Brain microvascular endothelial cell (primary cell): ENCODE measurements at regions not wholly inside any gene's neighbourhood (a gene's known extent, or its start where the extent isn't known, plus 50 kb on each side); places are given as distances from the start of the nearest gene placed in this dataset.

Experiments used
- DNase-seq: peaks from one replicate; pipeline ENCODE4 v3.0.0-alpha.2; 2020
- H3K27ac ChIP-seq: fragments of 250-450 bp; sonication (Bioruptor Pico); 2 replicates; pipeline ENCODE4 v1.5.1; 2020; ENCODE audit warnings: mild to moderate bottlenecking, moderate library complexity
- H3K27me3 ChIP-seq: fragments of 250-450 bp; sonication (Bioruptor Pico); replicated peaks from 2 replicates; pipeline ENCODE4 v1.5.1; 2020; ENCODE audit warnings: mild to moderate bottlenecking
- H3K36me3 ChIP-seq: fragments of 250-450 bp; sonication (Bioruptor Pico); replicated peaks from 2 replicates; pipeline ENCODE4 v1.5.1; 2020; ENCODE audit warnings: mild to moderate bottlenecking
- H3K4me3 ChIP-seq: 2 replicates; pipeline ENCODE4 v1.5.1; 2011; ENCODE audit warnings: low read depth, mild to moderate bottlenecking, control low read depth, low read length, moderate library complexity
- CTCF ChIP-seq: IDR thresholded peaks from 2 replicates; pipeline ENCODE4 v1.5.1; 2011; ENCODE audit warnings: low read depth, mild to moderate bottlenecking, moderate library complexity, low read length, control low read depth, inconsistent platforms; ENCODE audit errors: missing control alignments
- in situ Hi-C: cut with HindIII; loops from 2 replicates; pipeline ENCODE4 v1.10.0; 2017; ENCODE audit warnings: low sequenced_read_pairs, low pct_ligation_motif_present

- H3K27ac ChIP-seq = no peak overlapping the region
- H3K36me3 ChIP-seq = no peaks in the 10 kb centered on the region
- no peak overlapping the region for H3K4me3 ChIP-seq
- in situ Hi-C loops = no loop called here
- H3K27me3 ChIP-seq = no peaks in the 10 kb centered on the region
- TF ChIP-seq CTCF = no peak
- DNase-seq = no peak
These were observed 172.3 kb upstream of the GLI3 start for GRCh38 chr7:42409296-42409695.

DNA sequence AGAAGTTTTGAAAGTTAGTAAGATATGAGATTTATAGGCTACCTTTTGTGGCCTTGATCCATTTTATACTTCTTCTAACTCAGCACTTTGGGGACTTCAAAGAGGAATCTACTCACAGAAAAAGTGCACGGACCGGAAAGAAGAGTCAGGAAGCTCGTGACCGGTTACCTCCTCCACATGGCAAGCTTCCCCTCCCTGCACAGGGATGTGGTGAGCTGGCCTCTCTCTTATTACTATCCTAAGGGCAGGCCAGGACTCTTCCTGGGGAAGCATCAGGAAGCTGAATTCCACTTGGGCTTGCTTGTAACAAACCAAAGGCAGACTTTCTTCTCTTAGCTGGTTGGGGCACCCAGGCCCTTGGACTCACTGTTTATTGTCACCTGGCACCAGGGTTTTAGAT lies 170.8 kb upstream of the GLI3 start:
- no peak for DNase-seq
- no peaks in the 10 kb centered on the region for H3K36me3 ChIP-seq
- no peak for TF ChIP-seq CTCF
- no peak overlapping the region for H3K4me3 ChIP-seq
- no peak overlapping the region for H3K27ac ChIP-seq
- no peaks in the 10 kb centered on the region for H3K27me3 ChIP-seq
- in situ Hi-C loops = no loop called here

- Histone ChIP-seq H3K27me3 (no peaks in the 10 kb centered on the region), H3K4me3 (no peak overlapping the region), H3K36me3 (no peaks in the 10 kb centered on the region), H3K27ac (no peak overlapping the region)
- in situ Hi-C loops = no loop called here
- no peak for DNase-seq
- TF ChIP-seq CTCF = no peak
These were observed 170.2 kb upstream of the GLI3 start for GRCh38 chr7:42407021-42407710.

DNA sequence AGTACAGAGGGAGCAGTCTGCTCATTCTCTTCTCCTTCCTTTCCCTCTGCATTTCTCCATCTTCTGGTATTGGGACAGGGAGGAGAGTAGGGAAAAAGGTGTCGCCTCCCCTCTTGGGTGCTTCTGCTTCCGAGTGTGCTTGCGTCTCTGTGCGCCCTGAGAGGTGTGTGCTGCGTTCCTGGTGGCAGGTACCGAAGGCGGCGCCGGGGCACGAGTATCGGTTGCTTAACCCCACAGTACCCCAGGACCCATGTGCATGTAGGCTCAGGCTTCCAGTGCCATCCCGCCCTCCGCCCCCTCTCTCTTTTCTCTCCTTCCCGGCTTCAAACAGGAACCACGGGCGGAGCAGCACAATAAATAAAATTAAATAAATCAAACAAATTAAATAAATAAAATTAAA lies 169.3 kb upstream of the GLI3 start:
- no peak overlapping the region for H3K27ac ChIP-seq
- no peak for DNase-seq
- TF ChIP-seq CTCF = no peak
- H3K36me3 ChIP-seq = no peaks in the 10 kb centered on the region
- in situ Hi-C loops = no loop called here
- H3K4me3 ChIP-seq = no peak overlapping the region
- no peaks in the 10 kb centered on the region for H3K27me3 ChIP-seq

- Histone ChIP-seq H3K4me3 (no peak overlapping the region), H3K36me3 (no peaks in the 10 kb centered on the region), H3K27me3 (no peaks in the 10 kb centered on the region), H3K27ac (no peak overlapping the region)
- DNase-seq = no peak
- TF ChIP-seq CTCF = no peak
- in situ Hi-C loops = no loop called here
These were observed 168.8 kb upstream of the GLI3 start for GRCh38 chr7:42405782-42406181.

DNA sequence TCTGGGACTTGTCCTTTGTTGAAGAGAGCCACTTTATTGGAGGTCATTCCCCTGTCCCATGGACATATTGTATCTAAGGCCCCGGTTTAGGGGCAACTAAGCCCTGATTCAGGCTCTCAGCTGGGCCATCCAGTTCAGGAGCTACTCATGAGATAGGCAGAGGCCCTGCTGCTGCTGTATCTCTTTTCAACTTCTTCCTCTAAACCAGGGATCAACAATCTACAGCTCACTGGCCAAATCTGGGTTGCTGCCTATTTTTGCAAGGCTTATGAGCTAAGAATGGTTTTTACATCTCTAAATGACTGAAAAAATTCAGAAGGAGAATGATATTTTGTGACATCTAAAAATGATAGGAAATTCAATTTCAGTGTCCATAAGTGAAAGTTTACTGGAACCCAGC lies 166.8 kb upstream of the GLI3 start:
- Histone ChIP-seq H3K36me3 (no peaks in the 10 kb centered on the region), H3K27me3 (peaks cover 6% of the 10 kb centered on the region), H3K27ac (no peak overlapping the region), H3K4me3 (no peak overlapping the region)
- no peak for DNase-seq
- no peak for TF ChIP-seq CTCF
- in situ Hi-C loops = no loop called here
